Neural crest cell (in vitro differentiated cells): ENCODE measurements at regions not wholly inside any gene's neighbourhood (a gene's known extent, or its start where the extent isn't known, plus 50 kb on each side); places are given as distances from the start of the nearest gene placed in this dataset.

Experiments used
- DNase-seq: peaks from one replicate; pipeline ENCODE4 v3.0.0; 2021; ENCODE audit warnings: low read depth, mixed read lengths, low spot score
- H3K27ac Mint-ChIP-seq: one replicate; pipeline ENCODE4 v1.8.0; 2021; ENCODE audit warnings: mild to moderate bottlenecking, mixed read lengths; ENCODE audit not compliant: unreplicated experiment
- H3K27me3 Mint-ChIP-seq: 2 replicates; pipeline ENCODE4 v1.8.0; 2021; ENCODE audit warnings: low read depth, mild to moderate bottlenecking, mixed read lengths
- H3K36me3 Mint-ChIP-seq: 2 replicates; pipeline ENCODE4 v1.8.0; 2021; ENCODE audit warnings: low read depth, mild to moderate bottlenecking, mixed read lengths
- H3K4me1 Mint-ChIP-seq: 2 replicates; pipeline ENCODE4 v1.8.0; 2021; ENCODE audit warnings: mixed read lengths
- H3K4me3 Mint-ChIP-seq: one replicate; pipeline ENCODE4 v1.8.0; 2021; ENCODE audit warnings: mild to moderate bottlenecking, mixed read lengths
- H3K9me3 Mint-ChIP-seq: 2 replicates; pipeline ENCODE4 v1.8.0; 2021; ENCODE audit warnings: mixed read lengths
- TF ChIP-seq, protein P1 (sequence below): fragments of 200-600 bp; sonication (generic); conservative IDR thresholded peaks from 2 replicates; pipeline ENCODE4 v1.5.0; 2021; ENCODE audit warnings: antibody characterized with exemption, mild to moderate bottlenecking

DNA sequence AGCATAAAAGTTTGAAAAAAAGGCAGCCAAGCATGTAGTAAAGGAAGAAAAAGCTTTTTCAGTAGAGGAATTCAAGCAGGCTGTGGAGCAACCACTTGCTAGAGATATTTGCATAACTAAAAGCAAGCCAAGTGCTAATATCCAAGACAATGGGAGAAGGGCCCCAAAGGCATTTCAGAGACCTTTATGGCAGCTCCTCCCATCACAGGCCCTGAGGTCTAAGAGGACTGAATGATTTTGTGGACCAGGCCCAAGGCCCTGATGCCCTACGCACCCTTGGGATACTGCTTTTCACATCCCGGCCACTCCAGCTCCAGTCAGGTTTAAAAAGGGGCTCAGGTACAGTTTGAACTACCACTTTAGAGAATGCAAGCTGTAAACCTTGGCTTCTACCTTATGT is 261.7 kb upstream of the SEMA3C start:
- H3K4me3 Mint-ChIP-seq, result no peak overlapping the region
- DNase-seq, result no peak
- peaks cover 24% of the 10 kb centered on the region for H3K36me3 Mint-ChIP-seq
- TF ChIP-seq, protein P1, sequence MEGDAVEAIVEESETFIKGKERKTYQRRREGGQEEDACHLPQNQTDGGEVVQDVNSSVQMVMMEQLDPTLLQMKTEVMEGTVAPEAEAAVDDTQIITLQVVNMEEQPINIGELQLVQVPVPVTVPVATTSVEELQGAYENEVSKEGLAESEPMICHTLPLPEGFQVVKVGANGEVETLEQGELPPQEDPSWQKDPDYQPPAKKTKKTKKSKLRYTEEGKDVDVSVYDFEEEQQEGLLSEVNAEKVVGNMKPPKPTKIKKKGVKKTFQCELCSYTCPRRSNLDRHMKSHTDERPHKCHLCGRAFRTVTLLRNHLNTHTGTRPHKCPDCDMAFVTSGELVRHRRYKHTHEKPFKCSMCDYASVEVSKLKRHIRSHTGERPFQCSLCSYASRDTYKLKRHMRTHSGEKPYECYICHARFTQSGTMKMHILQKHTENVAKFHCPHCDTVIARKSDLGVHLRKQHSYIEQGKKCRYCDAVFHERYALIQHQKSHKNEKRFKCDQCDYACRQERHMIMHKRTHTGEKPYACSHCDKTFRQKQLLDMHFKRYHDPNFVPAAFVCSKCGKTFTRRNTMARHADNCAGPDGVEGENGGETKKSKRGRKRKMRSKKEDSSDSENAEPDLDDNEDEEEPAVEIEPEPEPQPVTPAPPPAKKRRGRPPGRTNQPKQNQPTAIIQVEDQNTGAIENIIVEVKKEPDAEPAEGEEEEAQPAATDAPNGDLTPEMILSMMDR, result no peak
- H3K9me3 Mint-ChIP-seq, result peaks cover 19% of the 10 kb centered on the region
- no peak overlapping the region for H3K27ac Mint-ChIP-seq
- H3K4me1 Mint-ChIP-seq, result peaks cover 6% of the 10 kb centered on the region
- H3K27me3 Mint-ChIP-seq, result no peaks in the 10 kb centered on the region

DNA sequence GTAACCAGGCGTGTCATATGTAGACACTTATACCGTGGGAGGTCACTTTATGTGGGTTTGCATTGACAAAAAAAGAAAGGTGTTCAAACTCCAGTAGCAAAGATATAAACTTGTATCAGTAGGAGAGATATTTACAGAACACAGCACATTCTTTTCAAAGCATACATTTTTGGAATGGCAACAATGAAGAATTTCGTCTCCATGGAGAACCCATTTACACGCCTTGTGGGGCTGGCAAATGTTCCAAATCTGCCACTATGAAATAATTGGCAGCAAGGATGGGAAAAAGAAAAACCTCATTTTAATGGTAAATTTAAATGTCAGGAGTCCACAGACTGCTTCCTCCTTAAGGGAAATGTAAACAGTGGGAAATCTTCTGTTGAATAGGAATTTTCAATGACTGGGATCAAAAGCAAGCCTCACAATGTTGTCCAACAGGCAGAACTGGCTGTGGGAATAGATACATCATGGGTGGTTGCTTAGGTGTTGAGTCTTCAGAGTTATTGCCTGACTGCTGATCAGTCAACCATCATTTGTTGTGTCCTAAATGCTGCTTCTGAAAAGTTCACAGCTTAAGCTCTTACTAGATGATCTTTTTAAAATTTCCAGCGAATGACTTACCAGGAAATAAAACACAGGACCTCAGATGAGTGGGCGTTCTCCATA is 256.6 kb upstream of the SEMA3C start:
- TF ChIP-seq, protein P1, result no peak
- H3K4me3 Mint-ChIP-seq, result no peak overlapping the region
- peaks cover 20% of the 10 kb centered on the region for H3K4me1 Mint-ChIP-seq
- H3K27me3 Mint-ChIP-seq, result no peaks in the 10 kb centered on the region
- DNase-seq, result no peak
- no peak overlapping the region for H3K27ac Mint-ChIP-seq
- H3K9me3 Mint-ChIP-seq, result peaks cover 16% of the 10 kb centered on the region
- peaks cover 20% of the 10 kb centered on the region for H3K36me3 Mint-ChIP-seq

DNA sequence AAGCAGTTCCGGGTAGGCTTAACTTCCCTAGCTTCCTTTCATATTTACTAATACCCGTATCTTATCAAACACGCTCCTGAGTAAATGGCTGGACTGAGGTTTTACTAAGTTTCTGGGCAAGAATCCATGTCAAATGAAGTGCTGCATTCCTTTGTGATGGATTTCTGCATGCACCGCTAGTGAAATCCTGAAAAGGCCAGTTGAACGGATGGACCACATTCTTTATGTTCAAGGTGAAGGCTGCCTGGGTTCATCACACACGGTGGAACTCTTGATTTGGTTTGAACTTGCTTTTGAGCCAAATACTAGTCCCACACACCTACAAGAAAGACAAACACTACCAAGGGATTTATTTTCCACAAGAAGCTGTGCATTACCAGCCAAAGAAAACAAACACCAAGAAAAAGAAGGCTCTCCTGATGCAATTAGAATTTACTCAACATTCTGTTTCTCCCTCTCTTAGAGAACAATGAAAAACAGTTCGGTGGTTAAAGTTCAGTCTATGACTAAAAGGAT is 255.0 kb upstream of the SEMA3C start:
- peaks cover 20% of the 10 kb centered on the region for H3K4me1 Mint-ChIP-seq
- H3K9me3 Mint-ChIP-seq, result peaks cover 10% of the 10 kb centered on the region
- DNase-seq, result no peak
- no peaks in the 10 kb centered on the region for H3K27me3 Mint-ChIP-seq
- H3K4me3 Mint-ChIP-seq, result no peak overlapping the region
- TF ChIP-seq, protein P1, result no peak
- H3K27ac Mint-ChIP-seq, result no peak overlapping the region
- H3K36me3 Mint-ChIP-seq, result peaks cover 10% of the 10 kb centered on the region

DNA sequence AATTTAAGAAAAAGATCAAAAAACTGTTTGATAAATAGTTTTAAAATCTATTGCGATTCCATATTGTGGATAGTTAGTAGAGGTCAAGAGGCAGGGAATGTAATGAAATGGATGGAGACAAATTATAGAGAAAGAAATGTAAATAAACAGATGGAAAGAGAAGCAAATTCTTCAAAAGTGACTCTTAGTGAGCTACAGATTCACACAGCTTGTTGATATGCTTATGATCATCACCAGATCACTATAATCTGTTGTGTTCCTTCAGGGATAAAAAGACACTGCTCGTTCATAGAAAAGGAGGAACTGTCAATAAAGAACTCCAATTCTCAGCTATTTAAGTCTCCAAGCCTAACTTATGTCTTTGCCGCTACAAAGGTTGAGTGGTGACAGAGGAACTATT is 251.4 kb upstream of the SEMA3C start:
- peaks cover 2% of the 10 kb centered on the region for H3K9me3 Mint-ChIP-seq
- peaks cover 11% of the 10 kb centered on the region for H3K4me1 Mint-ChIP-seq
- no peaks in the 10 kb centered on the region for H3K27me3 Mint-ChIP-seq

DNA sequence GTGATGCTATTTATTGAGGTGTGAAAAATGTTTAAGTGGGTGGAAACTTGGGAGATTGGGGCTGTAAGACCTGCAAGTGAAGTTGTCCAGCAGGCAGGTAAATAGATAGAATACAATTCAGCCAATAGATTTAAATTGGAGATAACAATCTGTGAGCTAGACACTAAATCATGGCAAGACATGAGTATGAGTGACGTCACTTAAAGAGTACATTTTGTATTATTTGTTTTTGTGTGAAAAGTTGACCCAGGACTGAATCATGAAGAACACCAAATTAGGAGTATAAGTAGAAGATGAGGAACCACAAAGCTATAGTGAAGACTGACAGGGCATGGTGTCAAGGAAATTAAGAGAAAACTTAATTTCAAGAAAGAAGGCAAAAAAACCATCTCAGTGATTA is 249.1 kb upstream of the SEMA3C start:
- DNase-seq, result no peak
- H3K27me3 Mint-ChIP-seq, result no peaks in the 10 kb centered on the region
- no peak overlapping the region for H3K27ac Mint-ChIP-seq
- TF ChIP-seq, protein P1, result no peak
- H3K4me3 Mint-ChIP-seq, result no peak overlapping the region
- H3K36me3 Mint-ChIP-seq, result no peaks in the 10 kb centered on the region
- H3K9me3 Mint-ChIP-seq, result peaks cover 5% of the 10 kb centered on the region
- H3K4me1 Mint-ChIP-seq, result no peaks in the 10 kb centered on the region

More for the DNA sequence above, 251.4 kb upstream of the SEMA3C start:
- Mint-ChIP-seq H3K4me3 (no peak overlapping the region), H3K27ac (no peak overlapping the region), H3K36me3 (no peaks in the 10 kb centered on the region)
- TF ChIP-seq, protein P1, result no peak
- no peak for DNase-seq
